ENCODE measurements at regions not wholly inside any gene's neighbourhood (a gene's known extent, or its start where the extent isn't known, plus 50 kb on each side); places are given as distances from the start of the nearest gene placed in this dataset.

- Histone ChIP-seq H3K4me2 (ENCODE audit: low read length) (no peak overlapping the region), H3K27me3 (ENCODE audit: insufficient read depth, low read length) (no peaks in the 10 kb centered on the region), H2AFZ (ENCODE audit: low read depth, low read length, poor library complexity, severe bottlenecking) (no peak overlapping the region), H3K79me2 (ENCODE audit: insufficient read depth, low read length) (no peaks in the 10 kb centered on the region), H4K20me1 (ENCODE audit: insufficient read depth) (no peaks in the 10 kb centered on the region), H3K4me3 (replicated peaks in 1 of 2; ENCODE audit: low read depth in 1 of 2, low read length in 2 of 2) (no peak overlapping the region), H3K36me3 (ENCODE audit: control insufficient read depth in 1 of 2, insufficient read depth in 2 of 2, low read length in 2 of 2) (no peaks in the 10 kb centered on the region), H3K9ac (ENCODE audit: low read length) (no peak overlapping the region), H3K9me3 (ENCODE audit: control insufficient read depth in 1 of 2, insufficient read depth in 1 of 2, low read depth in 1 of 2, low read length in 2 of 2) (no peaks in the 10 kb centered on the region), H3K9me2 (ENCODE audit: insufficient read depth) (no peaks in the 10 kb centered on the region; the same call in 1 of the 2 replicates), H3K4me1 (ENCODE audit: control insufficient read depth in 1 of 2, insufficient read depth in 2 of 2, low read length in 2 of 2) (no peaks in the 10 kb centered on the region), H3K27ac (ENCODE audit: low read depth, low read length) (no peak overlapping the region)
- DNase-seq (ENCODE audit: low read depth, low spot score) (no peak), ATAC-seq (no peak)
- intact Hi-C loops (cut with micrococcal nuclease), result no loop called here
- no peak for TF ChIP-seq CBX3 (IDR thresholded peaks at IDR 0.05; ENCODE audit: low read depth)
- no peak for TF ChIP-seq ZNF274 (IDR thresholded peaks at IDR 0.05; ENCODE audit: low read depth, low read length)
- TF ChIP-seq SIN3A (IDR thresholded peaks at IDR 0.05; ENCODE audit: low read depth), result no peak
- no peak for TF ChIP-seq EGR1 (IDR thresholded peaks at IDR 0.05; ENCODE audit: low read depth)
- no peak for TF ChIP-seq CEBPB (IDR thresholded peaks at IDR 0.05; ENCODE audit: low read depth)
- no peak for TF ChIP-seq FOSL1 (IDR thresholded peaks at IDR 0.05; ENCODE audit: low read depth)
- TF ChIP-seq EZH2 (IDR thresholded peaks at IDR 0.05), result no peak
- TF ChIP-seq RAD21 (IDR thresholded peaks at IDR 0.05; ENCODE audit: low read depth), result no peak
- TF ChIP-seq REST (IDR thresholded peaks at IDR 0.05; ENCODE audit: low read depth), result no peak
- TF ChIP-seq SP1 (IDR thresholded peaks at IDR 0.05; ENCODE audit: low read depth), result no peak
- no peak for TF ChIP-seq JUND (IDR thresholded peaks at IDR 0.05)
- TF ChIP-seq MAX (IDR thresholded peaks at IDR 0.05), result no peak
- no peak for TF ChIP-seq ZFX (IDR thresholded peaks at IDR 0.05)
- TF ChIP-seq YY1 (IDR thresholded peaks at IDR 0.05; ENCODE audit: extremely low read depth, insufficient replicate concordance, low read depth, low read length), result no peak
- TF ChIP-seq ELF1 (IDR thresholded peaks at IDR 0.05; ENCODE audit: borderline replicate concordance, low read depth), result no peak
- POLR2A ChIA-PET, result no interaction called here
- RAD21 ChIA-PET (ENCODE audit: low non-redundant PET in 1 of 2, low total read pairs in 2 of 2, uncharacterized antibody in 2 of 2, unreplicated experiment in 2 of 2), result no interaction called here
- no TSS peak for BruUV-seq (replicated peaks)
- CTCF ChIA-PET, result no interaction called here
These were observed 328.0 kb upstream of the B3GALT2 start for GRCh38 chr1:193514397-193514796.

All from HCT116 (cell line).